ENCODE measurements at regions not wholly inside any gene's neighbourhood (a gene's known extent, or its start where the extent isn't known, plus 50 kb on each side); places are given as distances from the start of the nearest gene placed in this dataset.
"Not testable (repeated sequence)": the region's sequence is repeated elsewhere in the genome, so short reads cannot be mapped to it uniquely, and the experiment has no call there.

- DNase-seq (ENCODE audit: low spot score): no peak
Observed at GRCh38 chr3:163185721-163186350, 1689.2 kb downstream of the OTOL1 start.

DNA sequence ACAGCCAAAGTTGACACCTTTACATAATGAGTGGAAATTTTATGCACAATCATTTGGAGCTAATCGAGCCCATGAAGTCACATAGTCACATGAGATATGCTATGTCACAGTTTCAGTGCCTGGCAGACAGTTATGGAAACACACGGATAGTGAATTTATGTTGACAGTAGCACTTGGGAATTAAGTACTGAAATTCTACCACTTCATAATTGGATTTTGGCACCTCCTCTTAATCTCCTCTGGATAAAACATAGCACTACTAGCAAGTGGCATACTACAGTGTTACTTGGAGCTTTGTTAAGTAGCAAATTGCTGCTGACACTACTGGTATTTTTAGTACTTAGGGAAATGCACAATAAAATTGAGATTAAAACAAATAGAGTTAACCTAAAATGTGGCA lies 1679.4 kb downstream of the OTOL1 start:
- no peak for DNase-seq (ENCODE audit: low spot score)

DNA sequence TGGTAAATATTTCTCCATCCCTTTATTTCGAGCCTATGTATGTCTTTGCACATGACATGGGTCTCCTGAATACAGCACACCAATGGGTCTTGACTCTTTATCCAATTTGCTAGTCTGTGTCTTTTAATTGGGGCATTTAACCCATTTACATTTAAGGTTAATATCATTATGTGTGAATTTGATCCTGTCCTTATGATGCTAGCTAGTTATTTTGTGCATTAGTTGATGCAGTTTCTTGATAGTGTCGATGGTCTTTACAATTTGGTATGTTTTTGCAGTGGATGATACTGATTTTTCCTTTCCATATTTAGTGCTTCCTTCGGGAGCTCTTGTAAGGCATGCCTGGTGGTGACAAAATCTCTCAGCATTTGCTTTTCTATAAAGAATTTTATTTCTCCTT lies 1675.9 kb downstream of the OTOL1 start:
- not testable (repeated sequence) for DNase-seq (ENCODE audit: low spot score)

- DNase-seq (ENCODE audit: low spot score): no peak
Observed at GRCh38 chr3:163166197-163166596, 1669.6 kb downstream of the OTOL1 start.

GRCh38 chr3:163159306-163159705 lies 1662.7 kb downstream of the OTOL1 start:
- DNase-seq (ENCODE audit: low spot score): no peak

DNA sequence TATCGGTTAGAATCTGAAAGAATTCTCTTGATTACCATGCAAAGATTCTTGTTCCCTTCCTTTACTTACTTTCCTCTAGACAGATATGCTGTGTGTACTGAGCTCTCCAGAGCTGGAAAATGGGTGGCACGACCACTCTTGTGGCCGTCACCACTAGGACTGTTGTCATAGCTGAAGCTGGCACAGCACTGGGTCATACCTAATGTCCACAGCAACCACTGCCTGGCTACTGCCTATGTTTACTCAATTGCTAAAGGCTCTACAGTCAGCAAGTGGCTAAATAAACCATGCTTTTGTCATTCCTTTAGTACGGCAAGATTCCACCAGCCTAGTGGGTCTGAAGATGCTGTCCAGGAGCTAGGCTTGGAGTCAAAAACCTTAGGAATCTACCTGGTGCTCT lies 1643.0 kb downstream of the OTOL1 start:
- DNase-seq (ENCODE audit: low spot score): no peak

- DNase-seq (ENCODE audit: low spot score): no peak
Observed at GRCh38 chr3:163138258-163138657, 1641.7 kb downstream of the OTOL1 start.

GRCh38 chr3:163132111-163132510 lies 1635.5 kb downstream of the OTOL1 start:
- no peak for DNase-seq (ENCODE audit: low spot score)

DNA sequence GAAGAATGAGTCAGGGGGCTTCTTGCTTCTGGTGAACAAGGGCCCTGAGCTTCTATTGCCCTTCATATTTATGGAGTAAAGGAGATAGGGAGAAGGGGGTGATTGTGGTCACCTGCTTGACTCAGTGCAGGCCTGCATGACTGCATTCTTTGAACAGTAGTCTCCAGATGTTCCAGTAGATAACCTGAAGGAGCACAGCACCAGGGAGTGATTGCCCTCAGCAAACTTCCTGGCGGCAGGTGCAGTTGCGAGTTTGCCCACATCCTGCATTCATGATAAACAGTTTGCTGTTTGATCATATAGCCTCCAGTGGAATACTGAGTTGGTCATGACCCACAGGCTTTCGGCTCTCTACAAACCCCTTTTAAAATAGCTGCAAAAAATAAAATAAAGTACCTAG lies 1632.7 kb downstream of the OTOL1 start:
- DNase-seq (ENCODE audit: low spot score): no peak

- no peak for DNase-seq (ENCODE audit: low spot score)
Observed at GRCh38 chr3:163126115-163126514, 1629.5 kb downstream of the OTOL1 start.

Measured in kidney tubule cell (primary cell).